Keratinocyte (primary cell): ENCODE measurements at regions not wholly inside any gene's neighbourhood (a gene's known extent, or its start where the extent isn't known, plus 50 kb on each side); places are given as distances from the start of the nearest gene placed in this dataset.

Experiments
- DNase-seq: peaks from one replicate; pipeline ENCODE4 v3.0.0-alpha.2; 2011; ENCODE audit warnings: low read depth, missing footprints, low spot score
- FAIRE-seq: peaks from 2 replicates; lab custom pipeline; 2011; peaks lifted over from hg19 to GRCh38; lab: Jason Lieb, UNC
- H2AFZ ChIP-seq: 2 replicates; pipeline ENCODE4 v1.6.0; 2012; ENCODE audit warnings: low read length, control low read depth, inconsistent platforms; ENCODE audit not compliant: control insufficient read depth
- H3K27ac ChIP-seq: 2 replicates; pipeline ENCODE4 v1.5.1; 2011; ENCODE audit warnings: low read length; ENCODE audit not compliant: control insufficient read depth, insufficient read depth
- H3K27me3 ChIP-seq: 3 replicates; pipeline ENCODE4 v1.6.0; 2011; ENCODE audit warnings: low read length; ENCODE audit not compliant: control insufficient read depth, insufficient read depth; ENCODE audit errors: extremely low read depth
- H3K36me3 ChIP-seq, 2 experiments: 2 replicates in 1 of 2; 3 replicates in 1 of 2; pipeline ENCODE4 v1.5.1; 2011; ENCODE audit warnings: low read length in 2 of 2, mild to moderate bottlenecking in 1 of 2; ENCODE audit not compliant: control insufficient read depth in 2 of 2, insufficient read depth in 2 of 2; ENCODE audit errors: extremely low read depth in 1 of 2
- H3K4me1 ChIP-seq: 3 replicates; pipeline ENCODE4 v1.5.1; 2011; ENCODE audit warnings: low read length; ENCODE audit not compliant: control insufficient read depth, insufficient read depth; ENCODE audit errors: extremely low read depth
- H3K4me2 ChIP-seq: 3 replicates; pipeline ENCODE4 v1.6.0; 2011; ENCODE audit warnings: low read depth, low read length; ENCODE audit not compliant: control insufficient read depth, insufficient read depth; ENCODE audit errors: extremely low read depth
- H3K4me3 ChIP-seq, 3 experiments: fragments of 200-600 bp in 1 of 3; sonication (generic) in 1 of 3; 2 replicates in 2 of 3; 3 replicates in 1 of 3; pipeline ENCODE4 v1.5.1; 2011 to 2016; ENCODE audit warnings: low read length in 3 of 3, mild to moderate bottlenecking in 3 of 3, control low read depth in 2 of 3, inconsistent platforms in 1 of 3, low read depth in 1 of 3, mixed read lengths in 1 of 3, mixed run types in 1 of 3, moderate library complexity in 1 of 3; ENCODE audit not compliant: control insufficient read depth in 2 of 3, insufficient read depth in 2 of 3; ENCODE audit errors: extremely low read depth in 1 of 3
- H3K79me2 ChIP-seq: 2 replicates; pipeline ENCODE4 v1.6.0; 2012; ENCODE audit warnings: low read length; ENCODE audit not compliant: control insufficient read depth, insufficient read depth
- H3K9ac ChIP-seq: 3 replicates; pipeline ENCODE4 v1.6.0; 2011; ENCODE audit warnings: low read length; ENCODE audit not compliant: control insufficient read depth, insufficient read depth; ENCODE audit errors: extremely low read depth
- H3K9me1 ChIP-seq: 3 replicates; pipeline ENCODE4 v1.6.0; 2011; ENCODE audit warnings: low read length; ENCODE audit not compliant: control insufficient read depth, insufficient read depth; ENCODE audit errors: extremely low read depth
- H3K9me3 ChIP-seq: 2 replicates; pipeline ENCODE4 v1.5.1; 2012; ENCODE audit warnings: low read depth, low read length; ENCODE audit not compliant: control insufficient read depth
- H4K20me1 ChIP-seq: 3 replicates; pipeline ENCODE4 v1.6.0; 2011; ENCODE audit warnings: low read length; ENCODE audit not compliant: control insufficient read depth, insufficient read depth; ENCODE audit errors: extremely low read depth
- EZH2 ChIP-seq: IDR thresholded peaks from one replicate; pipeline ENCODE4 v1.6.1; 2012; ENCODE audit warnings: inconsistent platforms, mild to moderate bottlenecking, low read length, moderate library complexity
- dilution Hi-C: fragments of 300-500 bp; cut with MboI; formaldehyde crosslinking; loops from one replicate; pipeline ENCODE4 v1.7.0; 2020; ENCODE audit warnings: low sequenced_read_pairs; ENCODE audit not compliant: extremely low pct_ligation_motif_present
- TF ChIP-seq, protein P1 (sequence below), 3 experiments: IDR thresholded peaks in 1 of 3; conservative IDR thresholded peaks in 1 of 3; optimal IDR thresholded peaks in 1 of 3; 2 replicates in 2 of 3; 3 replicates in 1 of 3; pipeline versions ENCODE3 to v1.5.1; 2011; ENCODE audit warnings: low read length in 3 of 3, mild to moderate bottlenecking in 3 of 3, moderate library complexity in 2 of 3, control low read depth in 1 of 3, inconsistent platforms in 1 of 3; ENCODE audit not compliant: insufficient read depth in 2 of 3; ENCODE audit errors: extremely low read depth in 1 of 3

- Histone ChIP-seq H3K9ac (no peak overlapping the region), H3K4me1 (no peaks in the 10 kb centered on the region), H3K36me3 (no peaks in the 10 kb centered on the region), H3K79me2 (no peaks in the 10 kb centered on the region), H3K9me3 (no peaks in the 10 kb centered on the region), H2AFZ (no peak overlapping the region), H3K4me3 (no peak overlapping the region), H3K9me1 (no peaks in the 10 kb centered on the region), H3K27ac (no peak overlapping the region), H4K20me1 (no peaks in the 10 kb centered on the region), H3K4me2 (no peak overlapping the region), H3K27me3 (no peaks in the 10 kb centered on the region)
- dilution Hi-C loops: no loop called here
- TF ChIP-seq, protein P1, sequence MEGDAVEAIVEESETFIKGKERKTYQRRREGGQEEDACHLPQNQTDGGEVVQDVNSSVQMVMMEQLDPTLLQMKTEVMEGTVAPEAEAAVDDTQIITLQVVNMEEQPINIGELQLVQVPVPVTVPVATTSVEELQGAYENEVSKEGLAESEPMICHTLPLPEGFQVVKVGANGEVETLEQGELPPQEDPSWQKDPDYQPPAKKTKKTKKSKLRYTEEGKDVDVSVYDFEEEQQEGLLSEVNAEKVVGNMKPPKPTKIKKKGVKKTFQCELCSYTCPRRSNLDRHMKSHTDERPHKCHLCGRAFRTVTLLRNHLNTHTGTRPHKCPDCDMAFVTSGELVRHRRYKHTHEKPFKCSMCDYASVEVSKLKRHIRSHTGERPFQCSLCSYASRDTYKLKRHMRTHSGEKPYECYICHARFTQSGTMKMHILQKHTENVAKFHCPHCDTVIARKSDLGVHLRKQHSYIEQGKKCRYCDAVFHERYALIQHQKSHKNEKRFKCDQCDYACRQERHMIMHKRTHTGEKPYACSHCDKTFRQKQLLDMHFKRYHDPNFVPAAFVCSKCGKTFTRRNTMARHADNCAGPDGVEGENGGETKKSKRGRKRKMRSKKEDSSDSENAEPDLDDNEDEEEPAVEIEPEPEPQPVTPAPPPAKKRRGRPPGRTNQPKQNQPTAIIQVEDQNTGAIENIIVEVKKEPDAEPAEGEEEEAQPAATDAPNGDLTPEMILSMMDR (optimal IDR thresholded peaks at IDR 0.05 in 1 of 3, IDR thresholded peaks at IDR 0.05 in 1 of 3, conservative IDR thresholded peaks at IDR 0.05 in 1 of 3; ENCODE audit: extremely low read depth in 1 of 3, insufficient read depth in 2 of 3, low read length in 3 of 3): no peak
- TF ChIP-seq EZH2: no peak
- FAIRE-seq (no peak), DNase-seq (no peak)
These were observed 181.3 kb upstream of the USP24 start for GRCh38 chr1:55396381-55396891.

GRCh38 chr1:55388960-55389359, 173.8 kb upstream of the USP24 start:
- Histone ChIP-seq H4K20me1 (no peaks in the 10 kb centered on the region), H3K4me1 (no peaks in the 10 kb centered on the region), H3K9ac (no peak overlapping the region), H3K4me3 (no peak overlapping the region), H3K9me1 (no peaks in the 10 kb centered on the region), H3K4me2 (no peak overlapping the region), H3K79me2 (no peaks in the 10 kb centered on the region), H3K9me3 (no peaks in the 10 kb centered on the region), H3K36me3 (no peaks in the 10 kb centered on the region), H3K27ac (no peak overlapping the region), H3K27me3 (no peaks in the 10 kb centered on the region), H2AFZ (no peak overlapping the region)
- no peak for FAIRE-seq
- no peak for DNase-seq
- TF ChIP-seq, protein P1 (optimal IDR thresholded peaks at IDR 0.05 in 1 of 3, IDR thresholded peaks at IDR 0.05 in 1 of 3, conservative IDR thresholded peaks at IDR 0.05 in 1 of 3; ENCODE audit: extremely low read depth in 1 of 3, insufficient read depth in 2 of 3, low read length in 3 of 3): no peak
- TF ChIP-seq EZH2: no peak
- dilution Hi-C loops: no loop called here
